DMS53 treated with DMSO at 0.1 percent for 48 hours (cell line): ENCODE measurements at regions not wholly inside any gene's neighbourhood (a gene's known extent, or its start where the extent isn't known, plus 50 kb on each side); places are given as distances from the start of the nearest gene placed in this dataset.

Experiments used
- DNase-seq: peaks from one replicate; lab custom pipeline; 2025; ENCODE audit not compliant: unreplicated experiment; lab: John Stamatoyannopoulos, UW

DNA sequence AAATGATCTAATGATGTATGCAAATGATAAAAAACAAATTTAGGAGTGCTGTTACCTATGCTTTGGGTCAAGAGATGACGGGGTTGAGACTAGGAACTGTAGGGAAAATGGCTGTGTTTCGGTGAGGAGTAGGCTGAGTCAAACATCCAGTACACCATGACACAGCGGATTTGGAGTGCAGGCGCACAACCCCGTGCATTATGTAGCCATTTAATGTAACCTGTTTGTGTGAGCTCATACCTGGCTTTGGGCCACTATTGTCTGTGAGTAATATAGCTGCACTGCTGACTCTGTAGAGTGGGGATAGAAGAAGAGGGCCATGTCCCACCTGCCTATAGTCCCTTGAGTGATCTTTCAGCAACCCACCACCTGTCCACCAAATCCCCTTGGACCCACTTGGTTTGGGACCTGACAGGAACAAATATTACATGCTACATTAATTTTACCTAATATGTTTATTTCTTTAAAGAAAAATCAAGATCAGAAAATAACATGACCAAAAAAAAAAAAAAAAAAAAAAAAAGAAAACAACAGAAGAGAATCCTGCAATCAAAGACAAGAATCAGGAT is 95.5 kb upstream of the KLHL1 start:
- DNase-seq, result peak; percentile 69

DNA sequence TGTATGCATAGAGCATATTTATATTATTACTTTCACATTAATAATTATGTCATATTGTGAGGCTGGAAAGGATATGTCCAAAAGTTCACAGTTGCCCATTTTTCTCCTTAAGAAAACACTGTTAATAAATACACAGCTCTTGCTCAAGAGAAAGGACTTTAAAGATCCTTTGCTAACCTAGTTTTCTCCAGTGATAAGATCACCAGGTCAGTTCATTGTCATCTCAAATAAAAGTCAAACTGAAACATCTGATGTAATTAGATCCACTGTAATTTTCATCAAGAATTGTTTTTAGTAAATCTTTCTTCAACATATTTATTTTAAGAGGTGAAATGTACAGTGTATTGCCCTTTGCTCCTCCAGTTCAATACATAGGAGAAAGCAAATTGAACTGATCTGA is 82.8 kb upstream of the KLHL1 start:
- DNase-seq, result no peak

DNA sequence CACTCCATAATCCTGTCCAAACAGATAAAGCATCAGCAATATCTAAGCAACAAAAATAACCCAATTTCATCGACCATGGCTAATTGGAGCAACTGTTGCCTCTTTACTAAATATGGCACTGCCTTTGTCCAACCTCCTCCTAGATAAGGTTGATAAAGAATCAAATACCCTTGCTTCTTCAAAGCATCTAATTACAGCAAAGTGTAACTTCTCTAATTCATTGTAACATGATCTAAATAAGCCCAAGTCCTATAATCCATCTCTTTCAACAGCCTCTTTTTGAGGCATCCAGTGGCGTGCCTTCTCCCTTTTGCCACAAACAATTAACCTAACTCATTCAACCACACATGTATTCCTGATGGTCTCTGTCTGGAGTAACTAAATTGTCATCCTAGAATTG is 81.7 kb upstream of the KLHL1 start:
- DNase-seq, result no peak

- DNase-seq, result no peak
These were observed 80.3 kb upstream of the KLHL1 start for GRCh38 chr13:70188567-70188966.

- no peak for DNase-seq
These were observed 74.8 kb upstream of the KLHL1 start for GRCh38 chr13:70183041-70183440.
